ENCODE measurements at regions not wholly inside any gene's neighbourhood (a gene's known extent, or its start where the extent isn't known, plus 50 kb on each side); places are given as distances from the start of the nearest gene placed in this dataset.

DNA sequence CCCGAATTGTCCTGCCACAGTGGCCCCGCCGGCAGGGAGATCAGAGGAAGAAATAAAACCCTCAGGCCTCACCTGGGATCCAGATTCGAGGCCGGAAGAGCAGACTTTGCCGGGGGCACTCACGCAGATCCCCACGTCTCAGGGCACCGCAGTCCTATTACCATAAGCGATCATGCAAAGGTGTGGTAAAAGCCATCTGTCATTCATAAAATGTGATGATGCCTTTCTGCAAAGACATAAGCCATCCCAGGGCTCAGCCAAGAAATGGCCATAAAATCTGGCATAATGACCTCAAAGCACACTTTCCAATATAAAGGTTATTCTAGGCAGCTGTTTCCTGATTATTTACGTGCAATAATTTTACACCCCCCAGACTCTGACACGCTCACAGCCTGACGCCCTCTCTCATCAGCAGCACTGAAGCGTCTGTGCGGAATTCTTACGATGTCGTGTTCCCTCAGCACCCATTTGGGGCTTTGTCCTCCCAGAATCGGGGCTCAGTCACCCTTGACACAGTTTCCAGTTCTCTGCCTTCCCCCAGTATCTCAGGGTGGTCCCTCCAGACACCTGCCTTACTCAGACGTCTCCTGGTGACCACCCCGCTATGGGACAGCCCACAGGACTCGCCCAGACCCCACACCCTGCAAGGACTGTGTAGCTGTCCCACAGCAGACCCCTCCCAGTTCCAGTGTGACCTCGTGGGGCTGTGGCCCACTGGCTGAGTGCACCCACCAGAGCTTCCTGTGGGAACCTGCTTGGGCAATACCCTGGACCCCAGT, 74.3 kb upstream of the FAM20C start:
- TF ChIP-seq, protein P1, sequence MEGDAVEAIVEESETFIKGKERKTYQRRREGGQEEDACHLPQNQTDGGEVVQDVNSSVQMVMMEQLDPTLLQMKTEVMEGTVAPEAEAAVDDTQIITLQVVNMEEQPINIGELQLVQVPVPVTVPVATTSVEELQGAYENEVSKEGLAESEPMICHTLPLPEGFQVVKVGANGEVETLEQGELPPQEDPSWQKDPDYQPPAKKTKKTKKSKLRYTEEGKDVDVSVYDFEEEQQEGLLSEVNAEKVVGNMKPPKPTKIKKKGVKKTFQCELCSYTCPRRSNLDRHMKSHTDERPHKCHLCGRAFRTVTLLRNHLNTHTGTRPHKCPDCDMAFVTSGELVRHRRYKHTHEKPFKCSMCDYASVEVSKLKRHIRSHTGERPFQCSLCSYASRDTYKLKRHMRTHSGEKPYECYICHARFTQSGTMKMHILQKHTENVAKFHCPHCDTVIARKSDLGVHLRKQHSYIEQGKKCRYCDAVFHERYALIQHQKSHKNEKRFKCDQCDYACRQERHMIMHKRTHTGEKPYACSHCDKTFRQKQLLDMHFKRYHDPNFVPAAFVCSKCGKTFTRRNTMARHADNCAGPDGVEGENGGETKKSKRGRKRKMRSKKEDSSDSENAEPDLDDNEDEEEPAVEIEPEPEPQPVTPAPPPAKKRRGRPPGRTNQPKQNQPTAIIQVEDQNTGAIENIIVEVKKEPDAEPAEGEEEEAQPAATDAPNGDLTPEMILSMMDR (IDR thresholded peaks at IDR 0.05; ENCODE audit: insufficient read depth, low read depth, low read length) = no peak
- no peak for TF ChIP-seq EZH2 (IDR thresholded peaks at IDR 0.05; ENCODE audit: insufficient read depth, low read length)
